IPS-NIHi7 (cell line): ENCODE measurements at regions not wholly inside any gene's neighbourhood (a gene's known extent, or its start where the extent isn't known, plus 50 kb on each side); places are given as distances from the start of the nearest gene placed in this dataset.

Source experiments
- DNase-seq: peaks from one replicate; pipeline ENCODE4 v3.0.0; 2012; ENCODE audit warnings: mixed read lengths; ENCODE audit errors: extremely low spot score

GRCh38 chr5:39815711-39816110, 390.9 kb upstream of the DAB2 start:
- DNase-seq = no peak

DNA sequence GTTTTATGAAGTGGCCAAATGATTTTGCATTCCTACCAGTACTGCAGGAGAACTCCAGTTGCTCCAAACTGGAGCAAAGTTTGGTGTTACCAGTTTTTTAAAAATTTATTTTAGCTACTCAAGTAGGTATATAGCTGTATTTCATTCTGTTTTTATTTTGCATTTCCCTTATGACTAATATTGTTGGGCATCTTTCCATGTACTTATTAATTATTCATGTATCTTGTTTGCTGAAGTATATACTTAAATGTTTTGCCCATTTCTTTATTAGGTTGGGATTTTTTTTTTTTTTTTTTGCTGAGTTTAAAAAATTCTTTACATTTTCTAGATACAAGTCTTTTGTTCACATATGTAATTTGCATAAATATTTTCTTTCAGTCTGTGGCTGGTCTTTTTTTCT, 386.6 kb upstream of the DAB2 start:
- no peak for DNase-seq

DNA sequence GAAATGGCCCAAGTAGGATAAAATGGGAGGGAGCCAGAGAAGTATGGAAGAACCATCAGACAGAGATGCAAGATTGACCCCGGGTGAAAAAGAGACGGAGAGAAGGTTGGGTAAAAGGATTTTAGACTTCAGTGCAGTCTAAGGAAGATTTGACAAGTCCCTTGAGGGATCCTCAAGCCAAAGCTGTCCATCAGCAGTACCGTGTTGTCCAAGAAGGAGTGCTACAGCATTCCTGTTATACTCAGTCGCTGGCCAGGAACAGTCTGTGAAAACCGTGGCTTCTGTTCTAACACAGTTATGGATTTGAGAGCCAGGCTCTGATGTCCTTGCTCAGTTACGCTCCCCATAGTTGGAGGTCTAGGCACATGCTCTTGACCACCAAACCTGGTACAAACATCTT, 383.9 kb upstream of the DAB2 start:
- no peak for DNase-seq

DNA sequence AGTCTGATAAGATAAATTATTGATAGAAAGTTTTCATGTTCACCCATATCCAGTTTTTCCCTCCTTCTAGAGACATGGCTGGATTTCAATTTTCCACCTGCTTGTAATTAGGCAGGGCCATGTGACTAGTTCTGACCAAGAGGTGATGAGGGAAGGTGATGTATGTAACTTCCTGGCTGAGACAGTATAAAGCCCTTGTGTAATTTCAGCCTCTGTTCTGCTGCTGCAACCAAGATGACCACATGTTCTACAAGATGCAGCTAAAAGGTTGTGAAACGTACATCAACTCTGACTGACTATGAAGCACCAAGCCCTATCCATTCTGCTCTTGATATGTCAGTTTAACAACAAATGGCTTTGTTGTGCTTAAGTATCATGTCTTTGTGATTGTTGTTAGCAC, 376.5 kb upstream of the DAB2 start:
- DNase-seq = no peak

DNA sequence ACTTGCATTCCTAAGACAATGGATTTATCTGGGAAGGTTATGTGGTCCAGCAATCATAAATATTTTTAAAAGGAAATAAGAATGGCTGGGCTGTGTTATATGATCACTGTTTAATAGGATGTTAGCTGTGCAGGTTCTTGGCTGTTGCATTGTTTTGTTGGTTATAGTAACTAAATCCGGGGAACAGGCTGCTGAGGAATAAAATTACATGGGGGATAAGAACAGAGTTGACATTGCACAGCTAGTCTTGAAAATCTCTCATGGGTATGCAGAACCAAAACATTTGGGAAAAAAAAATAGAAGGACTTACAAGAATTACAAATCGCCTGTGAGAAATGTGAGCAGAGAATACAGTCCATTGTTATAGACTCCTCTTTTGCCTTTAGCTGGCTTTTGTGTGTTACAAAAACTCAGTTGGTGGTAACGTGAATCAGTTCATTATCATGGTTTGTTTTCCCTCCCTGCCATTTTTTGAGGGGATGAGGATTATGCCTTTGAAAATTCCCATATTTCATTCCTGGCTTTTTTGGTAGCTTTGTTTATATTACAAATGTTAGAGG, 375.3 kb upstream of the DAB2 start:
- DNase-seq = no peak

GRCh38 chr5:39799242-39799641, 374.5 kb upstream of the DAB2 start:
- no peak for DNase-seq

- no peak for DNase-seq
Measured at GRCh38 chr5:39794513-39795210, 369.9 kb upstream of the DAB2 start.

- no peak for DNase-seq
Measured at GRCh38 chr5:39785410-39785809, 360.6 kb upstream of the DAB2 start.

DNA sequence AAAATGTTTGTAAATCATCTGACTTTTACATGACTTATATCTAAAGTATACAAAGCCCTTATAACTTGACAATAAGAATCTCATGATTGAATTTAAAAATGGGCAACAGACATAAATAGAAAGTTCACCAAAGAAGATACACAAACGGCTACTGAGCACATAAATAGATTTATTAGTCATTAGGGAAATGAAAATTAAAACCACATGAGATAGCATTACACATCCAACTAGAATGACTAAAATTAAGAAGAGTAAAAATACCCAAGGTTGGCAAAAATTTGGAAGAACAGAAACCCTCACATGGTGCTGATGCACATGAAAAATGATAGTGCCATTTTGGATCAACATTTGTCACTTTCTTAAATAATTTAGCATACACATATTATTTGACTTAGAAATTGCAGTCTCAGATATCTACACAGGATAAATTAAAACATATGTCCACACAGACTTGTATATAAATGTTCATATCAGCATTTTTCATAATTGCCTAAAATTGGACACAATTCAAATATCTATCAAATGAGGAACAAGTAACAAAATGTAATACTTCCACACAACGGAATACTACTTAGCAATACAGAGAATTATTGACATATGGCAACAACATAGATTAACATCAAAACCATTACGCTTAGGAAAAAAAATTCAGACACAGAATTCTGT, 359.1 kb upstream of the DAB2 start:
- no peak for DNase-seq

DNA sequence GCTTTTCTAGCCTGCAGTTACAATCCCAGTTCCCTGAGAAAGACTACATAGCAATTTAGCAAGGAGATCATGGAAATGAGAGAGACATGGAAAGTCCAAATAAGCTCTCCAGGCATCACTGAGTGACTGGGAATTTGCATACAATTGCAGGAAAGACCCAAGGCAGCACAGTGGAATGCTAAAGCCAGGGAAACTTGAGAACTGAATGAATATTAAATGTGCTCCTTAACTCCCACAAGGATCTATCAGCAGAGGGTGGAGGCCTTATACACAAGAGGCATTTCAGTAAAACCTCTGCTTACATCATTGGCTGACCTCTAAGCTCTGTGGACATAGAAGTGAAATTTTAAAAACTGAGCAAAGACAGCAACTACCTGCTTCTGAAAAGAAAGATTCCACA, 355.6 kb upstream of the DAB2 start:
- peak; percentile 26 for DNase-seq

- no peak for DNase-seq
Measured at GRCh38 chr5:39779831-39780230, 355.1 kb upstream of the DAB2 start.

DNA sequence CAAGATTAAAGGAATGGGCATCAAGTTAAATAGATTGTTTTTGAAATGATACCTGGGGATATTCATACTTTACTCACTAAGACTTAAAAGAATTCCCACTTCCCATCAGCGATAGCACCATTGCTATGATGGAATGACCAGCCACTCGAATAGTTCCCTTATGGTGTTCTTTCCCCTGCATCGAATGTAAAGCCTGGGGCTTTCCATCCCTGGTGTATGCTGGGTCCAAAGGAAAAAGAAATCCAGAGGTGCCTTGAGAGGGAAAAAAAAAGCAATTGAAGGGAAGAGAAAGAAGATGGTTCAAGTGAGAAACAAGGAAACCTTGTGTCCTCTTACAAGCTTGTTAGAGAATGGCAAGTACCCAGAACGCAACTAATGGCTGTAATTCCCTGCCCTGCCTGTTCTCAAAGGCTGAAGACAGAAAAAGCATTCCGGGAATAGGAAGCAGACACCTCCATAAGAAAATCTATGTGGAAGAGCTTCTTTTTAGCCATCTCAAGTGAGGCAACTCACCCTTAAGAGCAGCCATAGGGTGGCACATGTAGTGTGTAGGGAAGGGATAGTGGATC, 351.1 kb upstream of the DAB2 start:
- DNase-seq = no peak

DNA sequence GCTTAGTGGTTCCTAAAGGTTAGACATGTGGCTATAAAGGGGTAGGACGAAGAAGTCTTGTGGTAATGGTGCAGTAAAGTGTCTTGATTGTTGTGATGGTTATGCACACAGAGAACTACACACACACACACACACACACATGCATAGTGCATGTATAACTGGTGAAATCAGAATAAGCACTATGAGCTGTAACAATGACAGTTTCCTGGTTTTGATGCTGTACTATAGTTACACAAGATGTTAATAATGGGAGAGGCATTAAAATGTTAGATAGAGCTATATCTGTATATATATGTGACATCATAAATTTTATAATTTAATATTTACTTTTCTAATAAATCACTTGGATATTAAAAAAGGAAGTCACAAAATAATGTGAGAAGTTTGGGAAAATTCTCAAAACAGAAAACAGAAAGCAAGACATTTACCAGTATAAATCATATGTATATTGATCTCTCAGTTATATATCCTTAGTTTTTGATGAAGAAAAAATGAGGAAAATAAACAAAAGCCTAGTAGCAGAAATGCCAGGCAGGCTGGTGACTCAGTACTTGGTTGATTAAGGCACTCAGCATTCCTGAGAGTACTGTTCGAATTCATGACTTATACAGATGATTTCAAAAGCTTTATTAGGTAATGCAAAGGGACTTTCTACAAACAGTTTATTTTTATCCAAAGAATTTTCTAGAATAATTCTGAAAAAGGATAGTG, 350.5 kb upstream of the DAB2 start:
- no peak for DNase-seq

DNA sequence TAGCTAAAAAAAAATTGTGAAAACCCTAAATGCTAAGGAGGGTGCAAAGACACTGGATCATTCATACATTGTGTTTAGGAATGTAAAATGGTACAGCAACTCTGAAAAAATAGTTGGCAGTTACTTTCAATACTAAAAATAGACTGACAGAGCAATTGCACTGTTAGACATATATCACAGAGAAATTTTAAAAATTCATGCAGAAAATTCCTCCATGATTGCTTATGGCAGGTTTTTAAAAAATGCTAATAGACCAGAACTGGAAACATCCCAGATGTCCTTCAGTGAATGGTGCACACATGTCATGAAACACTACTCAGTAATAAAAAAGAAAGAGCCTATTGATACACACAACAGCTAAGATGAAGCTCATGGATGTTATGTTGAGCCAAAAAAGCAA, 349.8 kb upstream of the DAB2 start:
- no peak for DNase-seq

- no peak for DNase-seq
Measured at GRCh38 chr5:39772307-39772706, 347.5 kb upstream of the DAB2 start.

GRCh38 chr5:39767916-39768315, 343.1 kb upstream of the DAB2 start:
- DNase-seq = no peak

GRCh38 chr5:39765366-39765765, 340.6 kb upstream of the DAB2 start:
- DNase-seq = no peak

DNA sequence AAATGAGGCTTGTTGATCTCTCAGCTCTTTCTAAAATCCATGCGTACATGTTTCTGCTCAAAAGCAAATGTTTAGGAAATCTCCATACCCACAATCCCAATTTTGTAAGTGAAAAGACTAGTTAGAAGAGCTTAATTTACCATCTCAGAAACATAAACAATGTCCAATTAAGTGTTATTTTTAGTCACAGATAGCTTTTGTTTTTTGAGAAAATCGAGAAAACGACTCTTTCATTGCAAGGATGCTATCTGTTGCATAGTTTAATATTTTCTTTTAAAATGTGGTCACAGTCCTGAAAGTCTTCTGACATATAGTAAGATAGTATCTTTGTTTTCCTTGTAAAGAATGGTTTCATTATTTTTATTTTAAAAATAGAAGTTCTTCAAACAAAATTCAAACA, 338.0 kb upstream of the DAB2 start:
- no peak for DNase-seq

DNA sequence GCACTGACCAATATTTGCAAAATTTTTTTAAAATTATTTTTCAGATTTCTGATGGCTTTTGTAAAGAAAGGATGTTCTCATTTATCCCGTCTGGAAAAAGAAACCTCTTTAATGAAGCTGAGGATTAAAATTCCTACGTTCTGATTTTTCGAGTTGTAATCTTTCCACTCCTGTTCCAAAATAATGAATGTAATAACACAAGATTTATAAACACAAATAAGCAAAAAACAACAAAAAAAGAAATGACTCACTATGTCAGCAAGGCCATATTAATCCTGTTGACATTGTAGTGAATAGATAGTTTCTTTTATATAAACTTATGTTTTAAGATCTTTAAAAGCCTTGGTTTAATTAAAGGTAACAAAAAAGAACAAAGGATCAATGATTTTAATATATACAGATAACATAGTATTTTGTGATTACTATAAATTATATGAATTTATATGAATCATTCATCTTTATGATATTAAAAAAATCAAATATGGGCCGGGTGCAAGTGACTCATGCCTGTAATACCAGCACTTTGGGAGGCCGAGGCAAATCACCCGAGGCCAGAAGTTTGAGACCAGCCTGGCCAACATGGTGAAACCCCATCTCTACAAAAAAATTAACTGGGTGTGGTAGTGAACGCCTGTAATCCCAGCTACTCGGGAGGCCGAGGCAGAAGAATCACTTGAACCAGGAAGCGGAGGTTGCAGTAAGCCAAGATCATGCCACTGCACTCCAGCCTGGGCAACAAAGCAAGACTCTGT, 336.6 kb upstream of the DAB2 start:
- DNase-seq = no peak

DNA sequence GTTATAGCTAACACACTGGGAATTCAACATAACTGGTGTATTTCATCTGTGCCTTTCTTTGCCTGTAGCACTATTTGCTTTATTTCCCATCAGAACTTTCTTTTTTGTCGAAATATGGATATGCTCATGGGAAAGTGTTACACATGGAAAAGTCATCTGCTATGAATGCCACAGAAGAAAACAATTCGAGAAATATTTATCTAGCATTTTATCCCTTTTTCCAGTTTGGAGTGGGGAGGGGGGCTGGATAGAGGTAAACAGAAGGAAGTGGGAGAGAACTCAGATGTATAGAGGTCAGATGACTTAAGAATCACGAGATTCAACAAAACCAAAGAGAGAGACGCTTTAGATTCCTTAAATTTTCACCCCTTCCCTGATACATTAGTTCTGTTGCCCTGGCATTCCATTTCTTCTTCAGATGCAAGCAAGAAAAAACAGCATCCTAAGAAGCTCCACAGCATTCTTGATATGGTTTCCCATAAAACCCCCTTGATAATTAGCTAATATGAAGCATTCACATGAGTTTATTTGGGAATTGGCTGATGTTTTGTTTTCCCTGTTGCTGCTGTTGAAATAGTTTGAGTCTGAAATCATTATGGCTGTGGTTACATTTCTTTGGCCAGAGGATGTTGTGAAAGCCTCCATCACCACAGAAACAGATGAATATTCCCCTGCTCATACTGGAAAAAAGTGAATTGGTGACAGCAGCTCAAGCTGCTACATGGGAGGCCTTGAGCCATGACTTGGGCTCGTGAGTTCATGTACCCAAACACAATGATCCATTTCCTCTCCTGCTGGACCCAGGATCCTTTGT, 335.8 kb upstream of the DAB2 start:
- no peak for DNase-seq

DNA sequence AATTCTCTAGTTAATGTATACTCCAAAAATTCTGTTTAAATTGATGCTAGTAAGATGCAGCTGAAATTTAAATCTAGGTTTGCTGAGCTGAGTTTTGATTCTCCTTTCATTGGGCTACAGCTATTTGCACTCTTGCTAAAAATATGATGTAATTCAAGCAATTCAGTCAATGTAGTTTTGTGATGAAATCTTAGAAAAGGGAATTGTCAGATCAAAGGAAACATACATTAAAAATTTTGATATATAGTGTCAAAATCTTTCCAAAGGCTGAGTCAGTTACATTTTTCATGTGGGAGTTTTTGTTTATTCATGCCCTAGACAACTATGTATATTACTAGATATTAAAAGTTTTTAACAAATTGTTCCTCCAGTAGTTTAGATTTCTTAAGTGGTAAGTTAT, 334.9 kb upstream of the DAB2 start:
- no peak for DNase-seq
